UCSD-AML1 (cell line): ENCODE measurements at regions not wholly inside any gene's neighbourhood (a gene's known extent, or its start where the extent isn't known, plus 50 kb on each side); places are given as distances from the start of the nearest gene placed in this dataset.

Experiments used
- DNase-seq: peaks from one replicate; lab custom pipeline; 2025; ENCODE audit not compliant: unreplicated experiment; lab: John Stamatoyannopoulos, UW

DNA sequence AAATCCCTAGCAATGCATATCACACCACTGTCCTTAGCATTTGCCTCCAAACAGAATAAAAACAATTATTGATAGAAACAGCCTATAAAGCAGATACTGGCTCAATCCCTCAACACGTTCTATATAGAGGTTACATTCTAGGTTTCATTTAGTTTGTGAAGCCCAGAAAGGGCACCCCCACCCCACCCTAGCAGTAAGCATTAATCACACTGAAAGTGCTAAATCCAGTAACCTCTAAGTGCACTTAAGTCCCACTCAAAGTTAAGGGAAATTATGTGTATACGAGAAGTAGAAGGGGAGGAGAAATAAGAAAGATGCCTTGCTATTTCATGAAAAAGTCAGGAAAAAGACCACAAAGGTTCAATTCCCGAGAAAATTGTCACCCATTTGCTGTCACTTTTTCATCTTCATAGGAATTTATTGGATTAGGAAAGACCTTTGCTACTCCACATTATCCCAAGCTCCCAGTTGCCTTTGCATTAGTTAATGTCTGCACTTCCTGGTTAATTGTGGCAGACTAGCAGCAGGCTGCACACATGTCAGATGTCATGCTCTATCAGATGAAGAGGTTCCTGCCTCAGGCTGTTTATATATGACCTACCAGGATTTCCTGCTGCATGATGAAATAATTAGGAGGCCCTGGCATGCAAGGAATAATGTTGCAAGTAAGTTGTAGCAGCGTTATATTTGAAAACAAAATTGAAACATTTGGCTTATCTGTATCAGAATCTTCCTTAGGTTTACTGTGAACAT is 54.5 kb upstream of the LHX8 start:
- peak; percentile 4 for DNase-seq

DNA sequence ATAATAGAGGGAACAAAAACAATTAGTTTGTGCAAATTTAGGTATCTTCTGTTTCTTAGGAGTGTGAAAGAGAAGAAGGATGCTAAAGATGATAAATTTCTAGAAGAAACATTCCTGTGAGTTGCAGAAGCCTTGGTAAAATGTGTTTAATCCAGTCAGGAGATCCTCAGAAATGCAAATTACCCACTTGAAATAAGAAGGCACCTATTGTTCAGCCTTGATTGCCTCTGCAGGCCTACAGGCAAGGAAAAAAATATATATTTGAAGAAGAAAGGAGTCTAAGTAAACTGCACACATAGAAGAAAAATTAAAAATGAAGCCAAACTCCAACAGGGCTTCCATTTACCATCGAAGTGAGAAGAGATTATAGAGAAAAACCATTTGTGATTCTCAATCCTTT is 51.0 kb upstream of the LHX8 start:
- DNase-seq, result no peak

DNA sequence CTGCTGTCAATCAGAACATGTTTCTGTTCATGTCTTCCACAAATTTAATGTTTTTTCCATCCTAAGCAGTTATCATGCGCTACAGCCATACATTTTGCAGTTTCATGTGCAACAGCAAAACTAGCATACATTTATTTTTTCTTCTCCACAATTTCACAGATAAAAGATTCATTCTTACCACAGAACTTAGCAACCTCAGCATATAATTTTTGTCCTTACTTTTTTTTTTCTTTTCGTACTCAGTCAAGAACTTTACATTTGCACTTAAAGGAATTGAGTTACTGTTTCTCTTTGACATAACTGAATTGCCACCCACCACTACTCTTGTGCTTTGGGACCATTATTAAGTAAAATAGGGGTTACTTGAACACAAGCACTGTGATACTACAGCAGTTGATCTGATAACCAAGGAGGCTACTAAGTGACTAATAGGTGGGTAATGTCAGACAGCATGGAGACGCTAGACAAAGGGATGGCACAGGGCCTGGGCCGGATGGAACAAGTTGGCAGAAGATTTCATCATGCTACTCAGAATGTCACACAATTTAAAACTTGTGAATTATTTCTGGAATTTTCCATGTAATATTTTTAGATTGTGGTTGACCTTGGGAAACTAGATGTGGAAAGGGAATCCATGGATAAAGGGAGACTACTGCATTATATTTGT is 50.2 kb upstream of the LHX8 start:
- DNase-seq, result no peak
